ENCODE measurements at regions not wholly inside any gene's neighbourhood (a gene's known extent, or its start where the extent isn't known, plus 50 kb on each side); places are given as distances from the start of the nearest gene placed in this dataset.

DNA sequence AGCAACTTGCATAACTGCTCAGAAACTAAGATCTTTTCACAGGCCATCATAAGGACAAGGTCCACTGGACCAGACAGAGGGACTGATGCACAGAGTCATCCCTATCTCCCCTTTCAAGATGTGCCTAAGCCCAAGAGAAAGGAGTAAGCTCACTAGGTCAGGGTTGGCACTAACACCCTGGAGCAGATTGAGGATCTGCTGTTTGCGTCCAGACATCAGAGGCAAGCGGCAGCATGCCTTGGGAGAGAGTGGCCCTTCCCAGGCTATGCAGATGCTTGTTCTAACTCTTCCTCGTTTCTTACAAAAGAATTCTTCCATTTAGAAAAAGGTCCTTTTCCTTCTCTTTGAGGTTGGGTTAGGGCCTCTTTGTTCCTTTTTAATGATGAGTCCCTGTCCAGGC is 187.2 kb downstream of the KCNA5 start:
- TF ChIP-seq SIN3A (IDR thresholded peaks at IDR 0.05; ENCODE audit: low read depth, low read length): no peak
- TF ChIP-seq LARP7 (IDR thresholded peaks at IDR 0.05): no peak
- TF ChIP-seq ETV6 (conservative IDR thresholded peaks at IDR 0.05 in 1 of 2, IDR thresholded peaks at IDR 0.05 in 1 of 2; ENCODE audit: borderline replicate concordance in 1 of 2, low read depth in 1 of 2): no peak
- TF ChIP-seq YY1 (IDR thresholded peaks at IDR 0.05; ENCODE audit: low read depth, low read length): no peak
- TF ChIP-seq, protein P1, sequence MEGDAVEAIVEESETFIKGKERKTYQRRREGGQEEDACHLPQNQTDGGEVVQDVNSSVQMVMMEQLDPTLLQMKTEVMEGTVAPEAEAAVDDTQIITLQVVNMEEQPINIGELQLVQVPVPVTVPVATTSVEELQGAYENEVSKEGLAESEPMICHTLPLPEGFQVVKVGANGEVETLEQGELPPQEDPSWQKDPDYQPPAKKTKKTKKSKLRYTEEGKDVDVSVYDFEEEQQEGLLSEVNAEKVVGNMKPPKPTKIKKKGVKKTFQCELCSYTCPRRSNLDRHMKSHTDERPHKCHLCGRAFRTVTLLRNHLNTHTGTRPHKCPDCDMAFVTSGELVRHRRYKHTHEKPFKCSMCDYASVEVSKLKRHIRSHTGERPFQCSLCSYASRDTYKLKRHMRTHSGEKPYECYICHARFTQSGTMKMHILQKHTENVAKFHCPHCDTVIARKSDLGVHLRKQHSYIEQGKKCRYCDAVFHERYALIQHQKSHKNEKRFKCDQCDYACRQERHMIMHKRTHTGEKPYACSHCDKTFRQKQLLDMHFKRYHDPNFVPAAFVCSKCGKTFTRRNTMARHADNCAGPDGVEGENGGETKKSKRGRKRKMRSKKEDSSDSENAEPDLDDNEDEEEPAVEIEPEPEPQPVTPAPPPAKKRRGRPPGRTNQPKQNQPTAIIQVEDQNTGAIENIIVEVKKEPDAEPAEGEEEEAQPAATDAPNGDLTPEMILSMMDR (IDR thresholded peaks at IDR 0.05 in 2 of 3, conservative IDR thresholded peaks at IDR 0.05 in 1 of 3; ENCODE audit: control insufficient read depth in 2 of 3, extremely low read depth in 1 of 3, insufficient read depth in 1 of 3, low read depth in 3 of 3, low read length in 3 of 3): no peak
- no peak for TF ChIP-seq RFX5 (IDR thresholded peaks at IDR 0.05; ENCODE audit: low read depth, low read length)
- TF ChIP-seq ZNF217 (IDR thresholded peaks at IDR 0.05): no peak
- no peak for TF ChIP-seq POLR2A (IDR thresholded peaks at IDR 0.05; ENCODE audit: low read depth, low read length)
- TF ChIP-seq, protein P2, sequence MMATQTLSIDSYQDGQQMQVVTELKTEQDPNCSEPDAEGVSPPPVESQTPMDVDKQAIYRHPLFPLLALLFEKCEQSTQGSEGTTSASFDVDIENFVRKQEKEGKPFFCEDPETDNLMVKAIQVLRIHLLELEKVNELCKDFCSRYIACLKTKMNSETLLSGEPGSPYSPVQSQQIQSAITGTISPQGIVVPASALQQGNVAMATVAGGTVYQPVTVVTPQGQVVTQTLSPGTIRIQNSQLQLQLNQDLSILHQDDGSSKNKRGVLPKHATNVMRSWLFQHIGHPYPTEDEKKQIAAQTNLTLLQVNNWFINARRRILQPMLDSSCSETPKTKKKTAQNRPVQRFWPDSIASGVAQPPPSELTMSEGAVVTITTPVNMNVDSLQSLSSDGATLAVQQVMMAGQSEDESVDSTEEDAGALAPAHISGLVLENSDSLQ (IDR thresholded peaks at IDR 0.05): no peak
- no peak for TF ChIP-seq MEF2A (IDR thresholded peaks at IDR 0.05; ENCODE audit: insufficient read depth, low read depth, low read length)
- TF ChIP-seq, protein P3, sequence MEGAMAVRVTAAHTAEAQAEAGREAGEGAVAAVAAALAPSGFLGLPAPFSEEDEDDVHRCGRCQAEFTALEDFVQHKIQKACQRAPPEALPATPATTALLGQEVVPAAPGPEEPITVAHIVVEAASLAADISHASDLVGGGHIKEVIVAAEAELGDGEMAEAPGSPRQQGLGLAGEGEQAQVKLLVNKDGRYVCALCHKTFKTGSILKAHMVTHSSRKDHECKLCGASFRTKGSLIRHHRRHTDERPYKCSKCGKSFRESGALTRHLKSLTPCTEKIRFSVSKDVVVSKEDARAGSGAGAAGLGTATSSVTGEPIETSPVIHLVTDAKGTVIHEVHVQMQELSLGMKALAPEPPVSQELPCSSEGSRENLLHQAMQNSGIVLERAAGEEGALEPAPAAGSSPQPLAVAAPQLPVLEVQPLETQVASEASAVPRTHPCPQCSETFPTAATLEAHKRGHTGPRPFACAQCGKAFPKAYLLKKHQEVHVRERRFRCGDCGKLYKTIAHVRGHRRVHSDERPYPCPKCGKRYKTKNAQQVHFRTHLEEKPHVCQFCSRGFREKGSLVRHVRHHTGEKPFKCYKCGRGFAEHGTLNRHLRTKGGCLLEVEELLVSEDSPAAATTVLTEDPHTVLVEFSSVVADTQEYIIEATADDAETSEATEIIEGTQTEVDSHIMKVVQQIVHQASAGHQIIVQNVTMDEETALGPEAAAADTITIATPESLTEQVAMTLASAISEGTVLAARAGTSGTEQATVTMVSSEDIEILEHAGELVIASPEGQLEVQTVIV (IDR thresholded peaks at IDR 0.05; ENCODE audit: borderline replicate concordance, partially characterized antibody): no peak

All from GM12878 (cell line).